Omental fat pad (tissue), 3 donors: ENCODE measurements at regions not wholly inside any gene's neighbourhood (a gene's known extent, or its start where the extent isn't known, plus 50 kb on each side); places are given as distances from the start of the nearest gene placed in this dataset.

Experiments used
- ATAC-seq: fragments of 150-250 bp; one replicate; pipeline ENCODE4 v1.9.1; 2016; ENCODE audit warnings: mild to moderate bottlenecking, moderate library complexity; ENCODE audit not compliant: low FRiP score
- DNase-seq: peaks from one replicate; pipeline ENCODE4 v3.0.0-alpha.2; 2019; ENCODE audit warnings: low spot score
- CTCF ChIP-seq, 3 donors: fragments of 450-650 bp; IDR thresholded peaks; one replicate each; pipeline ENCODE4 v1.5.1; 2016 to 2017; ENCODE audit warnings: antibody characterized with exemption in 3 of 3, mild to moderate bottlenecking in 3 of 3, moderate library complexity in 2 of 3

GRCh38 chr17:77381185-77381700, 240.5 kb downstream of the SEC14L1 start:
- no peak for DNase-seq
- no peak for ATAC-seq
- no peak for TF ChIP-seq CTCF (IDR thresholded peaks at IDR 0.05)

- DNase-seq (no peak), ATAC-seq (no peak)
- no peak for TF ChIP-seq CTCF (IDR thresholded peaks at IDR 0.05)
Observed at GRCh38 chr17:77381731-77382130, 241.0 kb downstream of the SEC14L1 start.

GRCh38 chr17:77382356-77382911, 241.7 kb downstream of the SEC14L1 start:
- DNase-seq: no peak
- ATAC-seq: no peak
- no peak for TF ChIP-seq CTCF (IDR thresholded peaks at IDR 0.05)

- no peak for ATAC-seq
- no peak for TF ChIP-seq CTCF (IDR thresholded peaks at IDR 0.05)
- no peak for DNase-seq
Observed at GRCh38 chr17:77382966-77383612, 242.3 kb downstream of the SEC14L1 start.

- TF ChIP-seq CTCF (IDR thresholded peaks at IDR 0.05): no peak
- DNase-seq (no peak), ATAC-seq (no peak)
Observed at GRCh38 chr17:77383613-77384608, 243.1 kb downstream of the SEC14L1 start.

- TF ChIP-seq CTCF (IDR thresholded peaks at IDR 0.05): no peak
- peak; percentile 38 for DNase-seq
- ATAC-seq: no peak
Observed at GRCh38 chr17:77385750-77386501, 245.2 kb downstream of the SEC14L1 start.
